ENCODE measurements at regions not wholly inside any gene's neighbourhood (a gene's known extent, or its start where the extent isn't known, plus 50 kb on each side); places are given as distances from the start of the nearest gene placed in this dataset.

DNA sequence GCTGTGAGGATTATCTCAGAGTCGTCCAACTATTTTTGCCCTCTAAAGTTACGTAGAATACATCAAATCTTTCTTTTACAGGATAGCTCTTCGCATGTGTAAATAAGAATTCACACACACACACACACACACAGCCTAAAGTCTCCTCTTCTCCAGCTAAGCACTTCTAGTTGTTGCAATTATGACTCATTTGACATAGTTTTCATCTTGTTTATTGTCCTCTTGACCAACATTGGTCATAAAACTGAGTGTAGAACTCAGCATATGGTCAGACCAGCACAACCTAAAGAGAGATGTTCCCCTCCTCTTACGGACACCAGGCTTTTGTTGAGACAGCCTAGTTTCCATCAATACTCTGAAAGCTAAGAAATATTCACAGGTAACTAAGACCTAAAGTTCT lies 234.2 kb downstream of the BLID start:
- TF ChIP-seq, protein P1, sequence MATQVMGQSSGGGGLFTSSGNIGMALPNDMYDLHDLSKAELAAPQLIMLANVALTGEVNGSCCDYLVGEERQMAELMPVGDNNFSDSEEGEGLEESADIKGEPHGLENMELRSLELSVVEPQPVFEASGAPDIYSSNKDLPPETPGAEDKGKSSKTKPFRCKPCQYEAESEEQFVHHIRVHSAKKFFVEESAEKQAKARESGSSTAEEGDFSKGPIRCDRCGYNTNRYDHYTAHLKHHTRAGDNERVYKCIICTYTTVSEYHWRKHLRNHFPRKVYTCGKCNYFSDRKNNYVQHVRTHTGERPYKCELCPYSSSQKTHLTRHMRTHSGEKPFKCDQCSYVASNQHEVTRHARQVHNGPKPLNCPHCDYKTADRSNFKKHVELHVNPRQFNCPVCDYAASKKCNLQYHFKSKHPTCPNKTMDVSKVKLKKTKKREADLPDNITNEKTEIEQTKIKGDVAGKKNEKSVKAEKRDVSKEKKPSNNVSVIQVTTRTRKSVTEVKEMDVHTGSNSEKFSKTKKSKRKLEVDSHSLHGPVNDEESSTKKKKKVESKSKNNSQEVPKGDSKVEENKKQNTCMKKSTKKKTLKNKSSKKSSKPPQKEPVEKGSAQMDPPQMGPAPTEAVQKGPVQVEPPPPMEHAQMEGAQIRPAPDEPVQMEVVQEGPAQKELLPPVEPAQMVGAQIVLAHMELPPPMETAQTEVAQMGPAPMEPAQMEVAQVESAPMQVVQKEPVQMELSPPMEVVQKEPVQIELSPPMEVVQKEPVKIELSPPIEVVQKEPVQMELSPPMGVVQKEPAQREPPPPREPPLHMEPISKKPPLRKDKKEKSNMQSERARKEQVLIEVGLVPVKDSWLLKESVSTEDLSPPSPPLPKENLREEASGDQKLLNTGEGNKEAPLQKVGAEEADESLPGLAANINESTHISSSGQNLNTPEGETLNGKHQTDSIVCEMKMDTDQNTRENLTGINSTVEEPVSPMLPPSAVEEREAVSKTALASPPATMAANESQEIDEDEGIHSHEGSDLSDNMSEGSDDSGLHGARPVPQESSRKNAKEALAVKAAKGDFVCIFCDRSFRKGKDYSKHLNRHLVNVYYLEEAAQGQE (IDR thresholded peaks at IDR 0.05; ENCODE audit: borderline replicate concordance), result no peak
- TF ChIP-seq, protein P2, sequence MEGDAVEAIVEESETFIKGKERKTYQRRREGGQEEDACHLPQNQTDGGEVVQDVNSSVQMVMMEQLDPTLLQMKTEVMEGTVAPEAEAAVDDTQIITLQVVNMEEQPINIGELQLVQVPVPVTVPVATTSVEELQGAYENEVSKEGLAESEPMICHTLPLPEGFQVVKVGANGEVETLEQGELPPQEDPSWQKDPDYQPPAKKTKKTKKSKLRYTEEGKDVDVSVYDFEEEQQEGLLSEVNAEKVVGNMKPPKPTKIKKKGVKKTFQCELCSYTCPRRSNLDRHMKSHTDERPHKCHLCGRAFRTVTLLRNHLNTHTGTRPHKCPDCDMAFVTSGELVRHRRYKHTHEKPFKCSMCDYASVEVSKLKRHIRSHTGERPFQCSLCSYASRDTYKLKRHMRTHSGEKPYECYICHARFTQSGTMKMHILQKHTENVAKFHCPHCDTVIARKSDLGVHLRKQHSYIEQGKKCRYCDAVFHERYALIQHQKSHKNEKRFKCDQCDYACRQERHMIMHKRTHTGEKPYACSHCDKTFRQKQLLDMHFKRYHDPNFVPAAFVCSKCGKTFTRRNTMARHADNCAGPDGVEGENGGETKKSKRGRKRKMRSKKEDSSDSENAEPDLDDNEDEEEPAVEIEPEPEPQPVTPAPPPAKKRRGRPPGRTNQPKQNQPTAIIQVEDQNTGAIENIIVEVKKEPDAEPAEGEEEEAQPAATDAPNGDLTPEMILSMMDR (IDR thresholded peaks at IDR 0.05; ENCODE audit: poor library complexity, severe bottlenecking), result no peak
- TF ChIP-seq EZH2 (IDR thresholded peaks at IDR 0.05; ENCODE audit: borderline replicate concordance, insufficient read depth, low read length, poor library complexity, severe bottlenecking), result no peak
- TF ChIP-seq POLR2AphosphoS5 (IDR thresholded peaks at IDR 0.05), result no peak
- TF ChIP-seq EP300 (conservative IDR thresholded peaks at IDR 0.05; ENCODE audit: poor library complexity, severe bottlenecking), result no peak
- TF ChIP-seq RAD21 (conservative IDR thresholded peaks at IDR 0.05), result no peak
- TF ChIP-seq TAF1 (IDR thresholded peaks at IDR 0.05; ENCODE audit: low read depth), result no peak
- TF ChIP-seq MXI1 (conservative IDR thresholded peaks at IDR 0.05; ENCODE audit: poor library complexity, severe bottlenecking), result no peak

Measured in neural cell (in vitro differentiated cells).